ENCODE measurements at regions not wholly inside any gene's neighbourhood (a gene's known extent, or its start where the extent isn't known, plus 50 kb on each side); places are given as distances from the start of the nearest gene placed in this dataset.

- no peak for DNase-seq (ENCODE audit: low read depth)
Observed at GRCh38 chr6:18962361-18962905, 575.3 kb downstream of the RNF144B start.

- no peak for DNase-seq (ENCODE audit: low read depth)
Observed at GRCh38 chr6:18963439-18963838, 576.3 kb downstream of the RNF144B start.

GRCh38 chr6:18973251-18973650 is 586.1 kb downstream of the RNF144B start:
- no peak for DNase-seq (ENCODE audit: low read depth)

- no peak for DNase-seq (ENCODE audit: low read depth)
Observed at GRCh38 chr6:18976091-18976490, 588.9 kb downstream of the RNF144B start.

GRCh38 chr6:18976966-18977365 is 589.8 kb downstream of the RNF144B start:
- no peak for DNase-seq (ENCODE audit: low read depth)

- no peak for DNase-seq (ENCODE audit: low read depth)
Observed at GRCh38 chr6:18978337-18979128, 591.4 kb downstream of the RNF144B start.

GRCh38 chr6:18985061-18985460 is 597.9 kb downstream of the RNF144B start:
- no peak for DNase-seq (ENCODE audit: low read depth)

GRCh38 chr6:18985996-18986395 is 598.8 kb downstream of the RNF144B start:
- no peak for DNase-seq (ENCODE audit: low read depth)

- DNase-seq (ENCODE audit: low read depth): no peak
Observed at GRCh38 chr6:18988636-18989035, 601.5 kb downstream of the RNF144B start.

GRCh38 chr6:18990059-18990978 is 603.2 kb downstream of the RNF144B start:
- DNase-seq (ENCODE audit: low read depth): no peak

- no peak for DNase-seq (ENCODE audit: low read depth)
Observed at GRCh38 chr6:18997375-18997826, 610.3 kb downstream of the RNF144B start.

GRCh38 chr6:19002976-19003560 is 615.9 kb downstream of the RNF144B start:
- no peak for DNase-seq (ENCODE audit: low read depth)

GRCh38 chr6:19004176-19004575 is 617.0 kb downstream of the RNF144B start:
- no peak for DNase-seq (ENCODE audit: low read depth)

GRCh38 chr6:19009769-19010168 is 622.6 kb downstream of the RNF144B start:
- DNase-seq (ENCODE audit: low read depth): no peak

GRCh38 chr6:19013026-19013705 is 626.0 kb downstream of the RNF144B start:
- no peak for DNase-seq (ENCODE audit: low read depth)

GRCh38 chr6:19024737-19025136 is 637.6 kb downstream of the RNF144B start:
- no peak for DNase-seq (ENCODE audit: low read depth)

GRCh38 chr6:19028201-19028600 is 641.1 kb downstream of the RNF144B start:
- DNase-seq (ENCODE audit: low read depth): no peak

GRCh38 chr6:19032591-19033295 is 645.6 kb downstream of the RNF144B start:
- no peak for DNase-seq (ENCODE audit: low read depth)

- no peak for DNase-seq (ENCODE audit: low read depth)
Observed at GRCh38 chr6:19033683-19034082, 646.5 kb downstream of the RNF144B start.

GRCh38 chr6:19034986-19035385 is 647.8 kb downstream of the RNF144B start:
- DNase-seq (ENCODE audit: low read depth): no peak
